K562 (cell line): ENCODE measurements at regions not wholly inside any gene's neighbourhood (a gene's known extent, or its start where the extent isn't known, plus 50 kb on each side); places are given as distances from the start of the nearest gene placed in this dataset.
A peak's percentile ranks its signal among the peaks of the same experiment; 100 is the strongest.

Source experiments
- ATAC-seq: fragments of 200-7000 bp; cut with Tn5 transposase; 3 replicates; pipeline ENCODE4 v1.9.1; 2020; ENCODE audit warnings: moderate library complexity
- BruUV-seq: library from RNA; stranded (reverse); fragments of 400-500 nt; replicated peaks from 2 replicates; lab custom pipeline; 2021; lab: Mats Ljungman, UMichigan
- CTCF ChIA-PET: fragments of 300-600 bp; formaldehyde crosslinking; extraction: SDS; loops from one replicate; lab custom pipeline; 2021; ENCODE audit warnings: low intra/inter-chr PET ratio; lab: Yijun Ruan, JAX
- POLR2A ChIA-PET: fragments of 300-600, 350-650 bp; sonication (Branson Sonifier 250); formaldehyde crosslinking; extraction: SDS; loops from one replicate; lab custom pipeline; 2021; ENCODE audit warnings: antibody characterized with exemption, inconsistent platforms; lab: Yijun Ruan, JAX
- DNase-seq, 4 experiments: peaks; one replicate each; pipeline versions ENCODE4 v3.0.0 to v3.0.0-alpha.2; 2011 to 2018; ENCODE audit warnings: low spot score in 3 of 4, mixed read lengths in 3 of 4; ENCODE audit errors: extremely low read depth in 1 of 4
- FAIRE-seq: peaks from 2 replicates; lab custom pipeline; 2011; peaks lifted over from hg19 to GRCh38; lab: Jason Lieb, UNC
- H2AFZ ChIP-seq: 2 replicates; pipeline ENCODE4 v1.6.0; 2011; ENCODE audit warnings: low read depth, low read length, control low read depth, inconsistent platforms
- H3K27ac ChIP-seq: fragments of 200-600 bp; 3 replicates; pipeline ENCODE4 v1.8.0; 2011; ENCODE audit warnings: low read depth, mild to moderate bottlenecking, control low read depth, inconsistent platforms, low read length, moderate library complexity, mixed read lengths; ENCODE audit errors: extremely low read depth
- H3K27me3 ChIP-seq, 2 experiments: fragments of 300-600 bp in 1 of 2; 2 replicates in 1 of 2; 3 replicates in 1 of 2; pipeline versions ENCODE4 v1.6.0 to v1.8.0; 2011; ENCODE audit warnings: inconsistent platforms in 2 of 2, low read length in 2 of 2, mild to moderate bottlenecking in 1 of 2, mixed read lengths in 1 of 2, moderate library complexity in 1 of 2; ENCODE audit not compliant: control insufficient read depth in 2 of 2, insufficient read depth in 2 of 2
- H3K36me3 ChIP-seq: fragments of 300-600 bp; 3 replicates; pipeline ENCODE4 v1.8.0; 2011; ENCODE audit warnings: mild to moderate bottlenecking, low read length, inconsistent platforms; ENCODE audit not compliant: control insufficient read depth, insufficient read depth
- H3K4me1 ChIP-seq, 2 experiments: fragments of 200-600 bp in 1 of 2; replicated peaks in 1 of 2; 2 replicates in 1 of 2; 3 replicates in 1 of 2; pipeline versions ENCODE4 v1.5.1 to v1.8.0; 2011; ENCODE audit warnings: inconsistent platforms in 2 of 2, low read length in 2 of 2, mild to moderate bottlenecking in 1 of 2, mixed read lengths in 1 of 2, moderate library complexity in 1 of 2; ENCODE audit not compliant: control insufficient read depth in 2 of 2, insufficient read depth in 2 of 2
- H3K4me2 ChIP-seq: 2 replicates; pipeline ENCODE4 v1.6.1; 2011; ENCODE audit warnings: low read length, control low read depth, inconsistent platforms, mixed read lengths; ENCODE audit not compliant: insufficient read depth
- H3K4me3 ChIP-seq: fragments of 200-600 bp; sonication (generic), shearing (Covaris generic); 2 replicates; pipeline ENCODE4 v1.5.1; 2016; ENCODE audit warnings: control low read depth, inconsistent platforms
- H3K79me2 ChIP-seq: fragments of 200-600 bp; 3 replicates; pipeline ENCODE4 v1.8.0; 2011; ENCODE audit warnings: low read length, inconsistent platforms; ENCODE audit not compliant: control insufficient read depth, insufficient read depth
- H3K9ac ChIP-seq, 2 experiments: 2 replicates each; pipeline versions ENCODE4 v1.6.0 to v1.6.1; 2011; ENCODE audit warnings: low read depth in 2 of 2, low read length in 2 of 2, control low read depth in 1 of 2, inconsistent platforms in 1 of 2, mild to moderate bottlenecking in 1 of 2, mixed read lengths in 1 of 2; ENCODE audit not compliant: insufficient read depth in 1 of 2
- H3K9me1 ChIP-seq: one replicate; pipeline ENCODE4 v1.6.0; 2011; ENCODE audit warnings: inconsistent platforms, mild to moderate bottlenecking, low read length, moderate library complexity; ENCODE audit not compliant: control insufficient read depth, insufficient read depth
- H3K9me3 ChIP-seq: replicated peaks from 2 replicates; pipeline ENCODE4 v1.5.1; 2011; ENCODE audit warnings: low read depth, low read length, inconsistent platforms; ENCODE audit not compliant: control insufficient read depth, insufficient read depth
- H4K20me1 ChIP-seq: replicated peaks from 2 replicates; pipeline ENCODE4 v1.6.1; 2011; ENCODE audit warnings: low read length, inconsistent platforms, mixed read lengths; ENCODE audit not compliant: control insufficient read depth, insufficient read depth
- BMI1 ChIP-seq: fragments of 150-350 bp; IDR thresholded peaks from 2 replicates; pipeline ENCODE4 v1.6.1; 2014; ENCODE audit warnings: low read length
- CEBPG ChIP-seq, 3 experiments: fragments of 200-800 bp in 1 of 3; sonication (Bioruptor generic) in 1 of 3; sonication (generic) in 1 of 3; formaldehyde crosslinking in 1 of 3; IDR thresholded peaks in 2 of 3; conservative IDR thresholded peaks in 1 of 3; 2 replicates each; pipeline versions ENCODE4 v1.6.1 to v1.8.0; 2016 to 2022; ENCODE audit warnings: missing compliant biosample characterization in 2 of 3, missing genetic modification characterization in 2 of 3, mild to moderate bottlenecking in 1 of 3, missing genetic modification reagents in 1 of 3
- ETV1 ChIP-seq: fragments of 450-650 bp; conservative IDR thresholded peaks from 2 replicates; pipeline ENCODE4 v1.6.1; 2016; ENCODE audit warnings: missing genetic modification characterization, control low read depth, low read depth, missing compliant biosample characterization
- HDAC8 ChIP-seq: fragments of 450-650 bp; IDR thresholded peaks from 2 replicates; pipeline ENCODE4 v1.6.1; 2016; ENCODE audit warnings: mild to moderate bottlenecking, missing genetic modification characterization, moderate library complexity, missing compliant biosample characterization
- MIER1 ChIP-seq: fragments of 450-650 bp; IDR thresholded peaks from 2 replicates; pipeline ENCODE4 v1.6.1; 2016; ENCODE audit warnings: antibody characterized with exemption, mild to moderate bottlenecking, low read depth
- NR2C2 ChIP-seq, 2 experiments: fragments of 200-800 bp in 1 of 2; sonication (Bioruptor generic) in 1 of 2; sonication (generic) in 1 of 2; formaldehyde crosslinking in 1 of 2; IDR thresholded peaks; 2 replicates each; pipeline versions ENCODE4 v1.6.1 to v1.8.0; 2016 to 2022; ENCODE audit warnings: mild to moderate bottlenecking in 1 of 2, missing compliant biosample characterization in 1 of 2, missing genetic modification characterization in 1 of 2, missing genetic modification reagents in 1 of 2
- SREBF2 ChIP-seq: sonication (generic); formaldehyde crosslinking; IDR thresholded peaks from 2 replicates; pipeline ENCODE4 v1.4.0; 2020; ENCODE audit warnings: mild to moderate bottlenecking, missing genetic modification reagents
- TARDBP ChIP-seq: fragments of 450-650 bp; IDR thresholded peaks from 2 replicates; pipeline ENCODE4 v1.6.1; 2016
- U2AF2 ChIP-seq: fragments of 200-400 bp; formaldehyde crosslinking; optimal IDR thresholded peaks from 2 replicates; pipeline ENCODE3; 2017; ENCODE audit warnings: low read depth, mild to moderate bottlenecking, low read length
- ZFP36 ChIP-seq: fragments of 150-350 bp; IDR thresholded peaks from 2 replicates; pipeline ENCODE4 v1.6.1; 2018; ENCODE audit warnings: low read length, low read depth; ENCODE audit not compliant: partially characterized antibody
- WGBS: fragments of 100-300 bp; shearing (Covaris generic); methylation state at CpG from one replicate; pipeline ENCODE4 v1.1.6; 2016; ENCODE audit warnings: low coverage, mixed read lengths; ENCODE audit not compliant: insufficient coverage; ENCODE audit errors: missing lambda C conversion rate; 5-methylcytosine and 5-hydroxymethylcytosine counted together
- in situ Hi-C: fragments of 300-500 bp; cut with MboI; formaldehyde crosslinking; loops from 4 replicates; pipeline ENCODE4 v1.15.0; 2018; ENCODE audit warnings: inconsistent platforms, mixed read lengths
- intact Hi-C: fragments of 100-400 bp; cut with micrococcal nuclease; formaldehyde crosslinking; loops from 2 replicates; pipeline ENCODE4 v1.14.2; 2022
- TF ChIP-seq, protein P1 (sequence below), 2 experiments: IDR thresholded peaks; 2 replicates each; pipeline ENCODE4 v1.6.1; 2011; ENCODE audit warnings: borderline replicate concordance in 1 of 2, control low read depth in 1 of 2, low read depth in 1 of 2, low read length in 1 of 2, mild to moderate bottlenecking in 1 of 2, mixed read lengths in 1 of 2, moderate library complexity in 1 of 2; ENCODE audit not compliant: insufficient read depth in 1 of 2, insufficient read length in 1 of 2, poor library complexity in 1 of 2, severe bottlenecking in 1 of 2; ENCODE audit errors: extremely low read depth in 1 of 2
- TF ChIP-seq, protein P2 (sequence below): sonication (generic); formaldehyde crosslinking; IDR thresholded peaks from 2 replicates; pipeline ENCODE4 v1.8.0; 2022; ENCODE audit warnings: mild to moderate bottlenecking, missing genetic modification reagents

DNA sequence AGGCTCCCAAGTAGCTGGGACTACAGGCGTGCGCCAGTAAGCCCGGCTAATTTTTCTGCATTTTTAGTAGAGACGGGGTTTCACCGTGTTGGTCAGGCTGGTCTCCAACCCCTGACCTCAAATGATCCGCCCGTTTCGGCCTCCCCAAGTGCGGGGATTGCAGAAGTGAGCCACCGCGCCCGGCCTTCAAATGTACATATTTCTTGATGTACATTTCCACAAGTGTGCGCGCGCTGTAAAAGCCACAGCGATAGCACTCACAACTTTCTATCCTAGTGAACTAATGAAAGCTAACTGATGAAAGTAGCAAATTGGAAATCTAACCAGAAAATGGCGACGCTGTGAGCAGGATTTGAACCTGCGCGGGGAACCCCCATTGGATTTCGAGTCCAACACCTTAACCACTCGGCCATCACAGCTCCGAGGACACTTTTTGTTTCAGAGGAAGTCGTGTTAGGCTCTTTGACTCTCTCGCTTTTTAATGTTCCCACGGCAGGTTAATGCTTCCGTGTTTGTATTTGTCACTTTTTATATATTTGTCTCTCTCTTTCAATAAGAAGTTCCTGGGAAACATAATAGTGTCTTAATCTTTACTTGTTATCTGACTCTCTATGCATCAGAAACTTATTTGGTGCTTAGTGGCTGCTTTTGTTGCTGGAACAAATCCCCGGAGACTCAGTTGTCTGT, 199.4 kb upstream of the ZNF184 start (continued):
- peak; percentile 22; the same call in 1 of the 2 replicates for TF ChIP-seq CEBPG (CRISPR knock-in tag; IDR thresholded peaks at IDR 0.05)
- TF ChIP-seq CEBPG (tag; conservative IDR thresholded peaks at IDR 0.05 in 1 of 2, IDR thresholded peaks at IDR 0.05 in 1 of 2) = no peak; a peak in 1 of 4 replicates
- TF ChIP-seq MIER1 = peak; percentile 9; the same call in 1 of the 2 replicates
- TF ChIP-seq BMI1 = no peak
- peak; percentile 53 for TF ChIP-seq ETV1 (tag)
- TF ChIP-seq HDAC8 (tag) = no peak
- TF ChIP-seq U2AF2 = no peak

DNA sequence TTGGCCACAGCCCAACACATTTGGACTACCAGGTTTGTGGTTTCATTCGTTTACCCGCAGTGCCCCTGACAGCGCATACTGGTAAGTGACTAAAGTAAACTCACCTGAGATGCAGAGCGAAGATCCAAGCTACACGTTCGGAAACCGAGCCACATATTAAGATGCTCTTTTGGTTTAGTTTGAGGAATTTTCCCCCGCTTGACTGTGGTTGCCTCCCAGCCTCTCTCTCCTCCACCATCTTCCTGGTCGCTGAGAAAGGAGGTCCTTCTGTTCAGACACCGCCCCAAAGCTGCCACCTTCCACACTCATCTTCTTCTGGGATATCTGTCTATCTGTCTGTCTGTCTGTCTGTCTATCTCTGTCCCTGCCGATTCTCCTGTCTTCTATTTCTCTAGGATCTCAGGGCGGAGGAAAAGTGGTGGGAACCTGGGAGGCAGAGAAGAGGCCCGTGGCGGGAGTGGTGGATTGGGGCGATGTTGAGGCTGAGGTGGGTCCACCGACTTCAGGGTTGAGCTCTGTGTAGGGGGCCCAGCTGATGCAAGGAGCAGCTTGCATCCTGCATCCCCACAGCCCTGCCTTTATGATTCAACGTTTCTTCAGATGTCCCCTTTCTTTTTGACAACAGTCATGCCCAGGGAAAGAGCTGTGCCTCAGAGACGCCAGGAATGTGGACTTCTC, 196.9 kb upstream of the ZNF184 start:
- peak; percentile 30 for ATAC-seq
- no peaks in the 10 kb centered on the region for H3K79me2 ChIP-seq
- H3K9me3 ChIP-seq = no peaks in the 10 kb centered on the region
- in situ Hi-C loops (no loop called here), intact Hi-C loops (loop anchor here (2.0 to 10.0 kb wide), 4 partner anchors 83 to 485 kb away; a partner anchor contains a TSS)
- no TSS peak for BruUV-seq
- DNase-seq = peak; percentile 40 to 55 (median 48)
- H3K27ac ChIP-seq = peak overlapping the region; percentile 24; the same call in 2 of the 3 replicates
- H3K36me3 ChIP-seq = no peaks in the 10 kb centered on the region
- peak overlapping the region; percentile 94 for H3K4me2 ChIP-seq
- no peak for FAIRE-seq
- peaks cover 7% of the 10 kb centered on the region in 2 experiments; a peak in 4 of 5 replicates for H3K4me1 ChIP-seq
- WGBS = under 1% methylated on average over 18 of the region's 18 CpGs
- no peaks in the 10 kb centered on the region for H3K27me3 ChIP-seq
- H4K20me1 ChIP-seq = no peaks in the 10 kb centered on the region
- H3K9ac ChIP-seq = peak overlapping the region; percentile 70 to 89
- peak overlapping the region; percentile 53 for H3K4me3 ChIP-seq
- ChIA-PET POLR2A (interaction anchor here (0.6 to 2.8 kb wide), 13 partner anchors 8 to 523 kb away, joined by 3 to 9 read pairs (median 5); a partner anchor contains a TSS), CTCF (no interaction called here)
- H3K9me1 ChIP-seq = no peaks in the 10 kb centered on the region
- peak overlapping the region; percentile 71 for H2AFZ ChIP-seq
- TF ChIP-seq NR2C2 (CRISPR knock-in tag; IDR thresholded peaks at IDR 0.05) (peak; percentile 43; the same call in 1 of the 2 replicates), NR2C2 (tag; IDR thresholded peaks at IDR 0.05) (no peak), TARDBP (no peak), ZFP36 (no peak), SREBF2 (CRISPR knock-in tag) (no peak)
- TF ChIP-seq, protein P1, sequence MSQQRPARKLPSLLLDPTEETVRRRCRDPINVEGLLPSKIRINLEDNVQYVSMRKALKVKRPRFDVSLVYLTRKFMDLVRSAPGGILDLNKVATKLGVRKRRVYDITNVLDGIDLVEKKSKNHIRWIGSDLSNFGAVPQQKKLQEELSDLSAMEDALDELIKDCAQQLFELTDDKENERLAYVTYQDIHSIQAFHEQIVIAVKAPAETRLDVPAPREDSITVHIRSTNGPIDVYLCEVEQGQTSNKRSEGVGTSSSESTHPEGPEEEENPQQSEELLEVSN (IDR thresholded peaks at IDR 0.05; ENCODE audit: borderline replicate concordance in 1 of 2, extremely low read depth in 1 of 2, insufficient read depth in 1 of 2, insufficient read length in 1 of 2, low read depth in 1 of 2, low read length in 1 of 2, poor library complexity in 1 of 2, severe bottlenecking in 1 of 2) = peak in 1 of 2 experiments; percentile 34
- TF ChIP-seq, protein P2, sequence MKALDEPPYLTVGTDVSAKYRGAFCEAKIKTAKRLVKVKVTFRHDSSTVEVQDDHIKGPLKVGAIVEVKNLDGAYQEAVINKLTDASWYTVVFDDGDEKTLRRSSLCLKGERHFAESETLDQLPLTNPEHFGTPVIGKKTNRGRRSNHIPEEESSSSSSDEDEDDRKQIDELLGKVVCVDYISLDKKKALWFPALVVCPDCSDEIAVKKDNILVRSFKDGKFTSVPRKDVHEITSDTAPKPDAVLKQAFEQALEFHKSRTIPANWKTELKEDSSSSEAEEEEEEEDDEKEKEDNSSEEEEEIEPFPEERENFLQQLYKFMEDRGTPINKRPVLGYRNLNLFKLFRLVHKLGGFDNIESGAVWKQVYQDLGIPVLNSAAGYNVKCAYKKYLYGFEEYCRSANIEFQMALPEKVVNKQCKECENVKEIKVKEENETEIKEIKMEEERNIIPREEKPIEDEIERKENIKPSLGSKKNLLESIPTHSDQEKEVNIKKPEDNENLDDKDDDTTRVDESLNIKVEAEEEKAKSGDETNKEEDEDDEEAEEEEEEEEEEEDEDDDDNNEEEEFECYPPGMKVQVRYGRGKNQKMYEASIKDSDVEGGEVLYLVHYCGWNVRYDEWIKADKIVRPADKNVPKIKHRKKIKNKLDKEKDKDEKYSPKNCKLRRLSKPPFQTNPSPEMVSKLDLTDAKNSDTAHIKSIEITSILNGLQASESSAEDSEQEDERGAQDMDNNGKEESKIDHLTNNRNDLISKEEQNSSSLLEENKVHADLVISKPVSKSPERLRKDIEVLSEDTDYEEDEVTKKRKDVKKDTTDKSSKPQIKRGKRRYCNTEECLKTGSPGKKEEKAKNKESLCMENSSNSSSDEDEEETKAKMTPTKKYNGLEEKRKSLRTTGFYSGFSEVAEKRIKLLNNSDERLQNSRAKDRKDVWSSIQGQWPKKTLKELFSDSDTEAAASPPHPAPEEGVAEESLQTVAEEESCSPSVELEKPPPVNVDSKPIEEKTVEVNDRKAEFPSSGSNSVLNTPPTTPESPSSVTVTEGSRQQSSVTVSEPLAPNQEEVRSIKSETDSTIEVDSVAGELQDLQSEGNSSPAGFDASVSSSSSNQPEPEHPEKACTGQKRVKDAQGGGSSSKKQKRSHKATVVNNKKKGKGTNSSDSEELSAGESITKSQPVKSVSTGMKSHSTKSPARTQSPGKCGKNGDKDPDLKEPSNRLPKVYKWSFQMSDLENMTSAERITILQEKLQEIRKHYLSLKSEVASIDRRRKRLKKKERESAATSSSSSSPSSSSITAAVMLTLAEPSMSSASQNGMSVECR = peak; percentile 54
